NCI-H2081 (cell line): ENCODE measurements at regions not wholly inside any gene's neighbourhood (a gene's known extent, or its start where the extent isn't known, plus 50 kb on each side); places are given as distances from the start of the nearest gene placed in this dataset.

ENCODE experiments used
- DNase-seq, 2 experiments: peaks; one replicate each; lab custom pipeline; 2025; lab: John Stamatoyannopoulos, UW

- DNase-seq = no peak
Measured at GRCh38 chr11:91956711-91957110, 267.9 kb upstream of the FAT3 start.

DNA sequence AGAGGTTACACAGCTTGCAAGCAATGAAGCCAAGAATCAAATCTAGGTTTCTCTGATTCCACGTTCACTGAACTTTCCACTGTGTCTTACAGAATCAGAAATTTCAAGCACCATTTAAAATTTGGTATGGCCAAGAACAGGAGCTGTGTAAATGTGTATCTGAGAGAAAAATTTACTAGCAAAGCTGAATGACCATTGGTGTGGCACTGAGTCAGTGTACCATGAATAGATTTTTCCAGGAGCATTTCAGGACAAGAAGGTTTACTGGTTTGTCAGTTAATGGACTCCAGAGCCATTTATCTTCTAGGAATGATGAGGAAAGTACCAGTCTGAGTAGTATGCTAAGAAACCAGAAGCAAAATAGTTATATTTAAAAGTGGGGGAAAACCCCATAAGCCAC lies 269.4 kb upstream of the FAT3 start:
- DNase-seq = no peak

DNA sequence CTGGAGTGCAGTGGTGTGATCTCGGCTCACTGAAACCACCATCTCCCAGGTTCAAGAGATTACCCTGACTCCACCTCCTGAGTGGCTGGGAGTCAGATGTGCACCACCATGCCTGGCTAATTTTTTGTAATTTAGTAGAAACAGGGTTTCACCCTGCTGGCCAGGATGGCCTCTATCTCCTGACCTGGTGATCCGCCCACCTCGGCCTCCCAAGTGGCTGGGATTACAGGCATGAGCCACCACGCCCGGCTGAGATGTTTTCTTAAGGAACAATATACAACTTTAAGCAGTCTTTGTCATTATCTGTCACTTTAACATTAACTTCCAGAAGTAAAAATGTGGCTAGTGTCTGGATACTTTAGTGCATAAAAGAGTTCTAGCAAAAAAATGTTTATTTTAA lies 272.6 kb upstream of the FAT3 start:
- DNase-seq = no peak

GRCh38 chr11:91947215-91947820 lies 277.3 kb upstream of the FAT3 start:
- DNase-seq = peak; percentile 52 to 91

DNA sequence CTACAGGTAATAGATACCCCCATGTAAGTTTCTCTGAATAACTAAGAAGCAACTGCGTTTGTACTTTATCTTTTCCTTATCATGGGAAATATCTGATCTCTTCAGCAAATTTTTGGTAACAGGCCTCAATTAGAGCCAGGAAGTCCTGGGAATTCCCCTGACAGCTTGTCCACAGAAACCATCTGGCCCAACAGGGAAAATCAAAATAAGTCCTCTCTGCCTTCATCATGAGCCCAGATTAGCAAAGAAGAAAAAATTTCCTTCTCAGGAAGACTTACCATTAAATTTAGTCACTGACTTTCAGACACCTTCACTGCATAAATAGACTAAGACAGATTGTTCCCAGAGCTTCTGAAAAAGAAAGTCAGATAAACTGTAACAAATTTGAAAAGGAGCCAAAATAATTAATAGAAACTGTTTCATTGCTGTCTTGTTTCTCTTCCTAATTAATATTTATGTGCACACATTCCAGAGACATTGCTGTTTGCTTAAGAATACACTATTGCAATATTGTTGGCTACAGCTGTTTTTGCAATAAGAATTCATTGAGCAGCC lies 278.1 kb upstream of the FAT3 start:
- DNase-seq = no peak

- DNase-seq = no peak
Measured at GRCh38 chr11:91935120-91935519, 289.5 kb upstream of the FAT3 start.

DNA sequence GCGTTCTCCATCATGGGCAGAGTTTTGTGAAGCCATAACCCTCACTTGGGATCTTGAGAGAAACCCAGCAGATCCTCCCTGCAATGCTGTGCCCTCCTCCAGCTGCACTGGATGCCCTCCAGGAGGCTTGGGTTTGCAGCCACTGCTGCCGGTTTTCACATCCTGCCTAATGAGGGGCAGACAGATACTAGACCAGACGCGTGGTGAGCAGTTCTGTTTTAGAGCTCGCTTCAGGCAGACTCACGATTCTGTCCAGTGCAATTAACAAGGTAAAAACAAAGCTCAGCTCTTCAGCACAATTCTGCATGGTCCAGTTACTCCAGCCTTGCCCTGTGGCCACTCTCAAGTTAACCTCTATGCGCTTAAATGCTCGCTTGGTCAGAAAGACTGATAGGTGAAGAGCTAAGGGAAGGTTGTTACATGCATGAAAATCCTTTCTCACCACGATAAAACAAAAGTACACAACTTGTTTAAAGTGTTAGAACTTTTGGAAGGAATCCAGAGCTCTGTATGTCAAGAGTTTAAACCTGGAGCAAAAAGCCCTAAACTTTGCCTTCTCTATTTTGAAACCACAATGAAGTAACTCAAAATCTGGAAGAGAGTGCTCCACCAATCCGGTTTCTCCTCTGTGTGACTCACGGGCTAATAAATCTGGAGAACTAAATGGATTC lies 292.3 kb upstream of the FAT3 start:
- DNase-seq = no peak

GRCh38 chr11:91927448-91927847 lies 297.2 kb upstream of the FAT3 start:
- DNase-seq = peak in 1 of 2 experiments; percentile 2

DNA sequence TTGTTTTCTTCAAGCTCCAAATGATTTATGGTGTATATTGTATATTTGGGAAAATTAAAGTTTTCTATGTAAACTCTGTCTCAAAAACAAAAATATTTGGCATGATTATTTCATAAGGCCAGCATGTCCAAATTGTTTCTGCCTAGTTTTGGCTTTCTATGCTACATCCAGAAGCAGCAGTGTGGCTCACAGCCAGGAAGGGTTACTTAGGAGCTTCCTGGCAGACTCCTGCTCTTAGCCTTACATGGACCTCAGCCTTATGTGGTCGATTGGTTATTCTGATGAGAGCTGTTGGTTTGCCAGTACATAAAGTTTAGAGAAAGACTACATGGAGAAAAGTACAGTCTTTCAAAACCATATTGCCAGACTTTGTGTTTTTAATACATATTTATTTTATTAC lies 297.7 kb upstream of the FAT3 start:
- no peak for DNase-seq

- DNase-seq = no peak
Measured at GRCh38 chr11:91922846-91923245, 301.8 kb upstream of the FAT3 start.

DNA sequence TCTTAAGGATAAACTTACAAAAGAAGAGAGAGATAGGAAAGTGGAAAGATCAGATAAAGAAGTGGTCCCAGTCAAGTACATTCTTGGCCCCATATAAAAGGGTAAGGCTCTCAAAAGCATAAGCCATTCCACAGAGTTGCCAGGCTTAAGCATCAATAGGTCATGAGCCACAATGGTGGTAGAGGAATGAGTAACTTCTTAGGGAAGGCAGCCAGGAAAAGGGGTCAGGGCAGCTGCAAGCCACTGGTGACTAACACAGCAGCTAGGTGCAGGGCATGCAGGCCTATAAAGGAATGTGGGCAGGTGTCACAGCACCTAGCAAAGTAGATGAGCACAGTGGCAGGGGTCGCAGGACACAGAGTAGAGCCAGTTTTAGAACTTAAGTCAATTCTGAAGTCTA lies 302.6 kb upstream of the FAT3 start:
- no peak for DNase-seq

DNA sequence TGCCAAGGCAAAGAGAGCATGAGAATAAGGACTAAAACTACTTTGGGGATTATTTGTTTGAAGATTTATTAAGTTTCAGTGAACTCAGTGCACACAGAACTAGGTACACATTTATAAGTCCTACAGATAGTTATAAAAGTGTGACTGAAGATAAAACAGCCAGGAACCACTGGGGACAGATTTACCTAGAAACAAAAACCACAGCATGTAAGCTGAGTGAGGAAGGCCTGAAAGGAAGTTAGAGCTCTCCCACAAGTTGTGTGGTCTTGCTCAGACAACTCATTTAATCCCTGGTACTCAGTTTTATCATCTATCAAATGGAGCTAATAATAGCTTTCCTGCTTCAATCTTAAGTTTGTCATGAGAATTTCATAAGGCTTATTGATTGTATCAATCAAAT lies 311.2 kb upstream of the FAT3 start:
- DNase-seq = no peak

DNA sequence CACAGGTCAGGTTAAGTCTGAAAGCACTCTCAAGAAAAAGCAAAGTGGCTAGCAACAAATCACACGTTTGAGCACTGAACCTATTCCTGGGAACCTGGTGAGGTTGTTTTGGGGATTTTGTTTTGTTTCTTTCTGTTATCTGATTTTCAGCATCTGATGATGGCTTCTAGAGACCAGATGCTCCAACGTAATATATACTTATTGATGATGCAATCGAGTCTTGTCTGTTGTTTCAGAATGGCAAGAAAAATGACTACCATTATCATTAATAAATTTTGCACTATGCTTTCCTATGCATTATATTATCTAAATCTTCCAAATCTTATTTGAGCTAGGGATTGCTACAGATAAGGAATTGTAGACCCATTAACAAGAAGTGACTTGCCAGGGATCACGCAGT lies 312.3 kb upstream of the FAT3 start:
- DNase-seq = no peak

DNA sequence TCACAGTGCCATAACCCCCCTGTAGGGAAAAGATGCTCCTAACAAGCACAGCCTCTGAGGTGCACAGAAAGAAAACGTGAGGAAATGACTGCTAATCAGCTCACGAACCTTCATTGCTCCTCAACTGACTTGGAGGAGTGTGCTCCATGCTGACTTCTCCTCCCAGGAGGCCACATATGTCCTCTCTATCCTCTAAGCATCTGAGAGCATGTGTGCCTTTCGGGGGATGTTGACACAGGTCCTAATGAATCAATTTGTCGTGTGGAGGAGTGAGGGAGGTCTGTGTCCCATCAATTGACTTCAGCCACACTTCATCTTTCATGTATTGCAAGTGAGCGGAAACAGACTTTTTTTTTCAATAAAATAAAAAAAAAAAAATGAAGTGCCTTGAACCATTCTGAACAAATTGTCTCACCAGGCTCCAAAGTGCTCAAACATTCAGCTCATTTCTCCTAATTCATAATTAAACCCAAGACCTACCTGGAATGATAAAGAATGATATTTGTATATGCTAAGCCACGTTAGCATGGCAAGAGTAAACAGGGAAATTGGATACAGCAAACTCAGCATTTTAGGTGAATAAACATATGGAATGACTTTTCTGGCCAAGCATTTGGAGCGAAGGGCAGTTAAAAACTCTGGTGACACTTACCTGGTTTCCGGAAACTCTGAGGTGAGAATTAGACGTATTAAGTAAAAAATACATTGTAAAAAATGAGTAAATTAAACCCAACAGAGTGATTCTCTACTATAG lies 317.6 kb upstream of the FAT3 start:
- no peak for DNase-seq

DNA sequence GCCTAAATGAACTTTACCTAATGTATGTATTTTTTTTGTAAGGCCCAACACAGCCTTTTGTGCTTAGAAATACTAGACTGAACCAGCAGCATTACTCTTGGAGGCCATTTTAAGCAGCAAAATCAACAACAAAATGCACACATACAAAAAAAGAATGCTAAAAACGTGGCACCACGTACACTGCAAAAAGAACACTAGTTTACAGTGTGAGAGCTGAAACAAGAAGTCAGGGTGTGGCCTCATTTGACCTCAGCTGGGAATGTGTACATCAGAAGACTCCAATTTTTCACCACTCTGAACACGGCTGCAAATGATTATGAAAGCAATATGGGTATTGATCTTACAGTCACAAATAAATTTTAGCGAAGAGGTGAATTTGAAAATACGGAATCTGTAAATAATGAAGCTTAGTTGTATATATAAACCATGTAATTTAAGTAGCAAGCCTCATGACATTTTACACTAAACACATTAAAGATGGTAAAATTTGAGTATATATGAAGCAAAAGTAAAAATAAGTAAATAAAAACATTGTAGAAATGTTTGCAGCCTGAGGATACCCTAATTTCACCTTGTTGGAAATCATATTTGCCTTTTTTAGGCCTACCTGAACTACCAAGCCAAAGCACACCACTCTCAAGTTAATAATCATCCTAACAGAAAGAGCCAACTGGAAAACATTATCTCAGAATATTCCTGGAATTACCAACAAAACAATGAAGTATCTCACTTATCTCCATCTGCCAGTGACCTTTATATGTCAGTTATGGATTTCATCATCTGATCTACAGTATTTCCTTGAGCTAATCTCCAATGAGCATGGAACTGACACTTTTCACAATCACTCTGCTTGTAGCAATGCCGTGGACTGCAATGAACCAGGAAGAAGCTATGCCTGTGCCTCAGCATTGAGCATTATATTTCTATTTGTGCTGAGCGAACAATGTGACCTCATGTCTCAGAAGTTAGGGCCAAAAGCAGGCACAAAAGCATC lies 319.5 kb upstream of the FAT3 start:
- DNase-seq = no peak

GRCh38 chr11:91902312-91902711 lies 322.3 kb upstream of the FAT3 start:
- DNase-seq = no peak

GRCh38 chr11:91880660-91881059 lies 344.0 kb upstream of the FAT3 start:
- no peak for DNase-seq

DNA sequence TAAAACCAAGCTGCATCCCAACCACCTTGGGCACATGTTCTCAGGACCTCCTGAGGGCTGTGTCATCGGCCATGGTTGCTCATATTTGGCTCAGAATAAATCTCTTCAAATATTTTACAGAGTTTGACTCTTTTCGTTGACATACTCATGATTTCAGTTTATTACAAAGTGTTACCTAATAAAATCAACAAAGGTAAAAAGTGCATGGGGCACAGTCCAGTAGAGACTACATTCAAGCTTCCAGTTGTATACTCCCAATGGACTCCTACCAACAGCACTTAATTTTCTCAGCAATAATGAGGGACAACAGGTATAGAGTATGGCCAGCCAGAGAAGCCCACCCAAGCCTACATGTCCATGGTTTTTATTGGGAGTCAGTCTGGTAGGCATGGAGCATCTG lies 347.9 kb upstream of the FAT3 start:
- DNase-seq = no peak

- DNase-seq = no peak
Measured at GRCh38 chr11:91872243-91872642, 352.4 kb upstream of the FAT3 start.

DNA sequence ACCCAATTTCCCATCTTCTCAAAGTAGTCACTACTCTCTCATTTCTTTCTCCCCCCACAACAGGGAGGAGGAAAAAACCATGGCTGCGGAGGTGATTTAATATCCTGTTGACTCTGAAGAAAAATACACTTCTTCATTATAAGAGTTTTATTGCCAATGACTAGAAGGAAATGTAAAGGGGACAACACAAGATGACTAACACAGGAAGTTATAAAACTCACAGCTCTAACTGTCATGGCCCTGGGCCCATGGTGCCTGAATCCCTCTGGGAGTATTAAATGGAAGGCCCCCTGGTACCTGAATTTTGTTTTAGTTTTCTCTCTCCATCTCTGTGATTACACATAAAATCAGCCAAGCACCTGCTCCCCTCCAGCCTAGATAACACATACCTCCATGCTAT lies 352.8 kb upstream of the FAT3 start:
- DNase-seq = no peak

DNA sequence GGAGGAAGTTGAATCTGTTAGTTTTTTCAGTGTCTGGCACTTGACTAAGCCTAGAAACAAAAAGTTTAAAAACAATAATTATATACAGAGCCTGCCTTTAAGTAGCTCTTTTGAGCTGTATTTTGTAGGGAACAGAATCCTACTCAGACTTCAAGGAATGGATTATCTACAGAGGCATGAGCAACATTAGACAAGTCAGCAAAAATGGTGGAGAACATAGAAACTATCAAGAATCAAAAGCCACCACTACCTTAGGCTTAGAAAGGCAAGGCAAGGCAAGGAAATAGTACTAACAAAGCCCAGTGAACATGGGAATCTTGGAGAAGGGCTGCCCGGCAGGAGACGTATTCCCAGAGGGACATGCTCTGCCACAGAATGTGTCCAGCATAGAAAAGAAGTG lies 353.6 kb upstream of the FAT3 start:
- no peak for DNase-seq

GRCh38 chr11:91869686-91870085 lies 354.9 kb upstream of the FAT3 start:
- no peak for DNase-seq
